GM19025 (cell line): ENCODE measurements at regions not wholly inside any gene's neighbourhood (a gene's known extent, or its start where the extent isn't known, plus 50 kb on each side); places are given as distances from the start of the nearest gene placed in this dataset.

Experiments used
- ATAC-seq: cut with Tn5 transposase; IDR thresholded peaks from one replicate; pipeline ENCODE4 v1.9.1; 2021; ENCODE audit warnings: mild to moderate bottlenecking, low read depth, moderate library complexity; ENCODE audit not compliant: unreplicated experiment

- ATAC-seq: no peak
Measured at GRCh38 chr21:17903929-17904639, 84.9 kb upstream of the C21orf91 start.

- no peak for ATAC-seq
Measured at GRCh38 chr21:17903029-17903806, 84.1 kb upstream of the C21orf91 start.

DNA sequence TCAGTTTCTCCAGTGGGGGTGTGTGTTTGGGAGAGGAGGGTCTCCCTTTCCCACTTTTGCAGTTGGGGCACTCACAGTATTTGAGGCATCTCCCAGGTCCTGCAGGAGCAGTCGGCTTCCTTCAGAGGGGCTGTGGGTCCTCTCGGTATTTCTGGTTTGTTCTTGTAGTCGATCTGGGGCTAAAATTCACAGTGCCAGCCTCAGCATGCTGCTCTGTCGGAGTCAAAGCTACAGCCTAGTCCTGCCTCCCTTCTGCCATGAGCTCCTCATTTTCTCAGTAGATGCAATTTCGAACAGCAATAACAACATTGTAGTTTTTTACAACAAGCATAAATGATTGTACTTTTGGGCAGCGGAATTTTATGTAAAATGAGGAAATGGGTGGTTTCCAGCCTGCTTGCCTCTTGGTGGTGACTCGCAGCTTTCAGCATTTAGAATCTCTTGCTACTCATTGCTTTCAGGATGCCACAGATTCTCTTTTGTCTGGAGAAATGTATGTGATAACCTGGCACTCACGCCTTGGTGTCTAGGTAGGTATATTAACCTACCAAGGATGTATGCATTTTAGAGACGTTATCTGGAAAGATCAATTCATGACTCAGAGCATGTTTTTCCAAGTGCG lies 82.4 kb upstream of the C21orf91 start:
- no peak for ATAC-seq

DNA sequence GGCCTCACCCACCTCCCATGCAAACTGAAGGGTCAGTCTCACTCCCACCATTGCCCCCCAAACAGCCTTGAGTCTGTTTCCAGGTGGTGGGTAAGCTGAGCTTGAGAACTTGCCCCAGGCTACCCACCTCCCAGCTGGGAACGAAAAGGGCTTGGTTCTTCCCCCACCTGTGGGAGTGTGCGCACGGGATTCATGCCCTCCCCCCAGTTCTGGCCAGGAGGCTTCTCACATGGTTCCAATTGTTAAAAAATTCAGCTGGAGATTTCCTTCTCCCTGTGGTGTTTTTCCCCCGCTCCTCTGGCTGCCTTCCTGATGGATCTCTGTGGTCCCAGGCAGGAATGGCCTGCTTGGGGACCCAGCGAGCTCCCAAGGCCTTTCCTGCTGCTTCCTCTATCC lies 81.8 kb upstream of the C21orf91 start:
- no peak for ATAC-seq

- ATAC-seq: no peak
Measured at GRCh38 chr21:17900281-17900989, 81.3 kb upstream of the C21orf91 start.

DNA sequence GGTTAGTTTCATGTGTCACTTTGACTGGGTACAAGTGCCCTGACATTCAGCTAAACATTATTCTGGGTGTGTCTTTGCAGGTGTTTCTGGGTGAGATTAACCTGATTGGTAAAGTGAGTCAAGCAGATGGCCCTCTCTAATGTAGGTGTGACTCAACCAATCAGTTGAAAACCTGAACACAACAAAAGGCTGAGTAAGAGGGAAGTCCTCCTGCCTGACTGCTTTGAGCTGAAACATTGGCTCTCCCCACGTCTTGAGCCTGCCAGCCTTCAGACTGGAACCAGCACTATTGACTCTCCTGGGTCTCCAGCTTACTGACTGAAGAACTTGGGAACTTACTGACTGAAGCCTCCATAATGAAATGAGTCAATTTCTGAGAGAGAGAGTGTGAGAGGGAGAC lies 70.0 kb upstream of the C21orf91 start:
- no peak for ATAC-seq

GRCh38 chr21:17869115-17869514 lies 50.0 kb upstream of the C21orf91 start:
- ATAC-seq: no peak
